Heart left ventricle (tissue), 16 donors: ENCODE measurements at regions not wholly inside any gene's neighbourhood (a gene's known extent, or its start where the extent isn't known, plus 50 kb on each side); places are given as distances from the start of the nearest gene placed in this dataset.

Source experiments
- ATAC-seq, 4 donors: fragments of 200-7000 bp; cut with Tn5 transposase; one replicate each; pipeline ENCODE4 v1.9.1; 2020 to 2022; ENCODE audit warnings: moderate library complexity in 4 of 4, mild to moderate bottlenecking in 3 of 4, moderate number of reproducible peaks in 1 of 4
- DNase-seq, 5 donors: peaks; one replicate each; pipeline ENCODE4 v3.0.0-alpha.2; 2020
- H3K27ac ChIP-seq, 12 donors: fragments of 200-600 bp; sonication (generic) in 4 of 12; one replicate each; pipeline versions ENCODE4 v1.5.0 to v1.8.0; 2016 to 2022; ENCODE audit warnings: mild to moderate bottlenecking in 2 of 12
- H3K27me3 ChIP-seq, 9 donors: fragments of 200-600 bp; sonication (generic) in 2 of 9; one replicate each; pipeline versions ENCODE4 v1.5.1 to v1.8.0; 2016 to 2022; ENCODE audit warnings: mild to moderate bottlenecking in 3 of 9
- H3K36me3 ChIP-seq, 9 donors: fragments of 200-600 bp; sonication (generic) in 2 of 9; one replicate each; pipeline versions ENCODE4 v1.5.0 to v1.8.0; 2018 to 2022; ENCODE audit warnings: mild to moderate bottlenecking in 2 of 9
- H3K4me1 ChIP-seq, 12 donors: fragments of 200-600 bp; sonication (generic) in 4 of 12; one replicate each; pipeline versions ENCODE4 v1.5.0 to v1.8.0; 2016 to 2022; ENCODE audit warnings: mild to moderate bottlenecking in 3 of 12
- H3K4me3 ChIP-seq, 12 donors: fragments of 200-600 bp; sonication (generic) in 4 of 12; one replicate each; pipeline versions ENCODE4 v1.5.0 to v1.8.0; 2017 to 2022; ENCODE audit warnings: mild to moderate bottlenecking in 9 of 12, moderate library complexity in 4 of 12
- H3K9me3 ChIP-seq, 12 donors: fragments of 200-600 bp; sonication (generic) in 4 of 12; one replicate each; pipeline versions ENCODE4 v1.5.0 to v1.8.0; 2016 to 2022; ENCODE audit warnings: mild to moderate bottlenecking in 1 of 12
- POLR2A ChIP-seq, 2 donors: fragments of 450-650 bp; IDR thresholded peaks; one replicate each; pipeline ENCODE4 v1.6.1; 2017; ENCODE audit warnings: antibody characterized with exemption in 2 of 2, mild to moderate bottlenecking in 2 of 2, moderate library complexity in 2 of 2
- WGBS, 4 donors: extraction: QIAGEN DNeasy Blood & Tissue Kit in 2 of 4; methylation state at CpG; one replicate each; pipeline versions ENCODE4 v1.1.5 to v1.1.7; 2013 to 2018; 5-methylcytosine and 5-hydroxymethylcytosine counted together
- intact Hi-C, 10 donors: fragments of 100-400 bp; cut with DNase I; formaldehyde crosslinking; loops; one replicate each; pipeline versions ENCODE4 v1.11.1 to v1.14.2; 2022
- TF ChIP-seq, protein P1 (sequence below), 12 donors: fragments of 200-600 bp; sonication (generic) in 4 of 12; IDR thresholded peaks; one replicate each; pipeline versions ENCODE4 v1.5.0 to v1.8.0; 2018 to 2022; ENCODE audit warnings: antibody characterized with exemption in 12 of 12, mild to moderate bottlenecking in 5 of 12
- donor health status: ischemic (EF 13 %, LVEDD 7.1; RV severe dilation, severe dysfunction).
- donor health status: healthy with polysubstance abuse.
- donor health status: DM: no; HTN: yes; CAD: no.
- donor health status: DM: no; HTN: no; CAD: no.
- donor health status: ischemic (EF 25% LVEDD 6.9; RV normal size, moderate dysfunction).
- donor health status: ischemic (EF 25% LVEDD 5.7; RV mildly dilated, moderate dysfunction).
- donor health status: healthy.
- donor health status: DM: yes; HTN: yes; CAD: no.
- donor health status: ischemic (EF 35%, LVEDD 5.7; RV mildly dilated, moderate dysfunction).
- donor health status: nonischemic (EF 11% LVEDD 7.7; RV severe dilation, severe dysfunction).
- donor health status: DM: yes; HTN: yes; CAD: no.
- donor health status: PGD.
- donor health status: ischemic (EF 29% LVEDD 5.4; RV normal size, mild dysfunction).
- donor health status: nonischemic (EF 23%, LVEDD 6.1; RV moderate dilation, normal function).

DNA sequence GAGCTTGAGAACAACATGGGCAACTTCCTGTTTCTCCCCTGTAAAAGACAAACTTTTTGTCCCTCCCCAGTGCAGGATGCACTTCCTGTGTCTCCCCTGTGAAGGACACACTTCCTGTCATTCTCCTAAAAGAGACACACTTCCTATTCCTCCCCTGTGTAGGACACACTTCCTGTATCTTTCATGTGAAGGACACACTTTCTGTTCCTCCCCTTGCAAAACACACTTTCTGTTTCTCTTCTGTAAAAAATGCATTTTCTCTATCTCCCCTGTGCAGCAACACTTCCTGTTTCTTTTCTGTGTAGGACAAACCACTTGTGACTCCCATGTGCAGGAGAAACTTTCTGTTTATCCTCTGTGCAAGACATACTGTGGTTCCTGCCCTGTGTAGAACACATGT lies 488.6 kb upstream of the USP9Y start:
- DNase-seq, result no peak
- intact Hi-C loops, result no loop called here
- Histone ChIP-seq H3K4me1 (no peaks in the 10 kb centered on the region), H3K4me3 (no peak overlapping the region), H3K36me3 (no peaks in the 10 kb centered on the region), H3K27ac (no peak overlapping the region), H3K9me3 (no peaks in the 10 kb centered on the region), H3K27me3 (no peaks in the 10 kb centered on the region)
- no peak for TF ChIP-seq POLR2A (IDR thresholded peaks at IDR 0.05)
- TF ChIP-seq, protein P1, sequence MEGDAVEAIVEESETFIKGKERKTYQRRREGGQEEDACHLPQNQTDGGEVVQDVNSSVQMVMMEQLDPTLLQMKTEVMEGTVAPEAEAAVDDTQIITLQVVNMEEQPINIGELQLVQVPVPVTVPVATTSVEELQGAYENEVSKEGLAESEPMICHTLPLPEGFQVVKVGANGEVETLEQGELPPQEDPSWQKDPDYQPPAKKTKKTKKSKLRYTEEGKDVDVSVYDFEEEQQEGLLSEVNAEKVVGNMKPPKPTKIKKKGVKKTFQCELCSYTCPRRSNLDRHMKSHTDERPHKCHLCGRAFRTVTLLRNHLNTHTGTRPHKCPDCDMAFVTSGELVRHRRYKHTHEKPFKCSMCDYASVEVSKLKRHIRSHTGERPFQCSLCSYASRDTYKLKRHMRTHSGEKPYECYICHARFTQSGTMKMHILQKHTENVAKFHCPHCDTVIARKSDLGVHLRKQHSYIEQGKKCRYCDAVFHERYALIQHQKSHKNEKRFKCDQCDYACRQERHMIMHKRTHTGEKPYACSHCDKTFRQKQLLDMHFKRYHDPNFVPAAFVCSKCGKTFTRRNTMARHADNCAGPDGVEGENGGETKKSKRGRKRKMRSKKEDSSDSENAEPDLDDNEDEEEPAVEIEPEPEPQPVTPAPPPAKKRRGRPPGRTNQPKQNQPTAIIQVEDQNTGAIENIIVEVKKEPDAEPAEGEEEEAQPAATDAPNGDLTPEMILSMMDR (IDR thresholded peaks at IDR 0.05), result no peak
- no peak for ATAC-seq

- no peaks in the 10 kb centered on the region for H3K27me3 ChIP-seq
- H3K4me1 ChIP-seq, result no peaks in the 10 kb centered on the region
- TF ChIP-seq, protein P1 (IDR thresholded peaks at IDR 0.05), result no peak
- no peak for TF ChIP-seq POLR2A (IDR thresholded peaks at IDR 0.05)
- H3K9me3 ChIP-seq, result no peaks in the 10 kb centered on the region
- H3K36me3 ChIP-seq, result no peaks in the 10 kb centered on the region
- intact Hi-C loops, result no loop called here
- no peak overlapping the region for H3K27ac ChIP-seq
- DNase-seq (no peak), ATAC-seq (no peak)
- no peak overlapping the region for H3K4me3 ChIP-seq
Measured at GRCh38 chrY:12215564-12216022, 485.4 kb upstream of the USP9Y start.

- no peak overlapping the region for H3K4me3 ChIP-seq
- no peaks in the 10 kb centered on the region for H3K27me3 ChIP-seq
- TF ChIP-seq, protein P1 (IDR thresholded peaks at IDR 0.05), result no peak
- TF ChIP-seq POLR2A (IDR thresholded peaks at IDR 0.05), result no peak
- no peak for ATAC-seq
- no peaks in the 10 kb centered on the region for H3K4me1 ChIP-seq
- no peaks in the 10 kb centered on the region for H3K9me3 ChIP-seq
- H3K36me3 ChIP-seq, result no peaks in the 10 kb centered on the region
- no peak overlapping the region for H3K27ac ChIP-seq
- WGBS, 4 donors, result 34 to 47% methylated on average over 1 of the region's 1 CpG; no CpG with 5 or more reads in 2 of the 4 donors
- intact Hi-C loops, result no loop called here
- no peak for DNase-seq
Measured at GRCh38 chrY:12230921-12231320, 470.1 kb upstream of the USP9Y start.

DNA sequence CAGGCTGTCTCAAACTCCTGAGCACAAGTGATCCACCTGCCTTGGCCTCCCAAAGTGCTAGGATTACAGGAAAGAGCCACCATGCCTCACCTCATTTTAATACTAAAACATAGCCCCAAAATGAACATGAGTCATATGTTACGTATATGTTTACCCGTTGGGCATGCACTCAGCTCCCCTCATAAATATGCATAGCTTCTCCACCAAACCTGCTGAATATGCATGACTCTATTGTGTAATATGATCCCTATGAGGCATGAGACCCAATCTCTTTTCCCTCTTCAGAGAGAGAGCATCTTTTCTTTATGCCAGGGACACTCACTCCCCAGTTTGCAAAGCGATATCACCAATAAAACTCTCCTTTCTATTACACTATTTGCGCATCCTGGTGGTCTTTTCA lies 464.6 kb upstream of the USP9Y start:
- Histone ChIP-seq H3K4me3 (no peak overlapping the region), H3K9me3 (no peaks in the 10 kb centered on the region), H3K36me3 (no peaks in the 10 kb centered on the region), H3K27ac (no peak overlapping the region), H3K27me3 (no peaks in the 10 kb centered on the region), H3K4me1 (no peaks in the 10 kb centered on the region)
- no peak for TF ChIP-seq POLR2A (IDR thresholded peaks at IDR 0.05)
- TF ChIP-seq, protein P1 (IDR thresholded peaks at IDR 0.05), result no peak
- DNase-seq (no peak), ATAC-seq (no peak)
- intact Hi-C loops, result no loop called here
- 88 to 90% methylated on average over 4 of the region's 4 CpGs; no CpG with 5 or more reads in 2 of the 4 donors for WGBS, 4 donors
